GM12891 (cell line): ENCODE measurements at regions not wholly inside any gene's neighbourhood (a gene's known extent, or its start where the extent isn't known, plus 50 kb on each side); places are given as distances from the start of the nearest gene placed in this dataset.
"Not testable (repeated sequence)": the region's sequence is repeated elsewhere in the genome, so short reads cannot be mapped to it uniquely, and the experiment has no call there.

Source experiments
- DNase-seq: peaks from one replicate; pipeline ENCODE4 v3.0.0; 2011; ENCODE audit warnings: low spot score; ENCODE audit not compliant: insufficient read length
- FAIRE-seq: peaks from 2 replicates; lab custom pipeline; 2011; peaks lifted over from hg19 to GRCh38; lab: Jason Lieb, UNC
- PAX5 ChIP-seq: IDR thresholded peaks from 2 replicates; pipeline ENCODE4 v1.6.1; 2011; ENCODE audit warnings: low read length, moderate library complexity, mild to moderate bottlenecking; ENCODE audit not compliant: insufficient read depth, severe bottlenecking
- POLR2A ChIP-seq: IDR thresholded peaks from 2 replicates; pipeline ENCODE4 v1.6.1; 2011; ENCODE audit warnings: low read depth, low read length, control low read depth
- POLR2AphosphoS5 ChIP-seq: IDR thresholded peaks from 2 replicates; pipeline ENCODE4 v1.6.1; 2011; ENCODE audit warnings: low read depth, low read length, control low read depth
- POU2F2 ChIP-seq: IDR thresholded peaks from 2 replicates; pipeline ENCODE4 v1.6.1; 2011; ENCODE audit warnings: low read depth, mild to moderate bottlenecking, control low read depth, low read length, moderate library complexity
- SPI1 ChIP-seq: IDR thresholded peaks from 2 replicates; pipeline ENCODE4 v1.6.1; 2011; ENCODE audit warnings: low read depth, low read length, control low read depth
- TAF1 ChIP-seq: IDR thresholded peaks from 2 replicates; pipeline ENCODE4 v1.6.1; 2011; ENCODE audit warnings: low read depth, low read length, control low read depth

DNA sequence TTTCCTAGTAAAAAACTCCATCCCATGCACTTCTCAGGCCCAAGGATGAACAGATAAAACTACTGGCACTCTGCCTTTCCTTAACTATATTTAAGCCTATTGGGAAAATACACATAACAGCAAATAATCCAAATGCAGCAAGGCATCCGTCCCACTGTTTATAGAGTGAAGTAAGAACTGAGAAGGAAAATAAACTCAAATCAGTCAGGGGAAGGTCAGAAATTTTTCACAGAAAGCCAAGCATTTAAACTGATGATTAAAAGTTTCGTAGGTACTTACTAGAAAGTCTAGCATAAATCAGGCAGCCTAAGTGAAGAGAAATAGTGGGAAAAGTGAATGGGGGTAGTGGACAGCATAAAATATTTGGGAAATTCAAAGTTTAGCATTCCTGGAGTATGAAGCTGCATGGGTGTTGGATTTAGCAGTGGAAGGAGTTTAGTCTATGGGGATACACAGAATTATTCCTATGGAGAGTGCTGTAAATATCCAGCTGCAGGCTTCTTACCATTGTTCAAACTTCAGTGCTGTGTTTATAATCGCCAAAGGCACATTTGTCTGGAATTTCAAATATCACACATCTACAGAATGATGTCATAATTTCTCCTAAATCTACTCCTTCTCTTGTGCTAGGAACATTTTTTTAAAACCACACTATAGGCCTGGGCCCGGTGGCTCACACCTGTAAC is 1131.0 kb upstream of the GOT2 start:
- no peak for FAIRE-seq
- no peak for DNase-seq
- TF ChIP-seq SPI1, result no peak
- no peak for TF ChIP-seq PAX5
- no peak for TF ChIP-seq POU2F2
- TF ChIP-seq TAF1, result no peak
- TF ChIP-seq POLR2AphosphoS5, result no peak

DNA sequence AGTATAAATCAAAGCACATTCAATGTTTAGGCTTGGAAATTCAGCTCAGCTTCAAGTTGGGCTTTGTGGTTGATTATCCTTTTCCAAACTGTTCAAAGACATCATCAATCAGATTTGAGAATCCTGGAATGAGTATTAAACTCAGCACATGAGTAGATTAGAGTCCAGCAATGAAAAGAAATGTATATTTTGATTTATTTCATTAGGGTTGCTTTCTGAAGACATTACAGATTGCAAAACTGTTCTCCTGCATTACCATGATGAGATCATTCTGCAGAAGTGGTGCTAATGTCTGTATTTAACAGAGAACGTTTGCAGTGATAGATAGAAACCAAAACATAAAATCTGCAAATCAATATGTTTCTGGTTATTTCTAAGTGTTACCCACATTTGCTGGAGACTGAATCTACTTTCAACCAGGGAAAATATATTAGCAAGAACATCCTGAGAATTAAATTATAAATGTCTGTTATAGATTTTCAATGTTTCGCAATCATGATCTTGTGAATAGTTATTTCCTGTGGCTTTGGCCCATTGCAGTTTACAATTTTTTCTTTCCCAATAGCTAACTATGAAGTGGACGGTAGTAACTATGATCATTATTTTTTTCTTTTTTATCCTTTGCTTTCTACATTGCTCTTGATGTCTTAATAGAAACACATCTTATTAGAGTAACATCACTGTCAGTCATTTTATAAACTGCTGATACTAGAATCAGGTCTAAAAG is 1125.7 kb upstream of the GOT2 start:
- DNase-seq (no peak), FAIRE-seq (no peak)
- no peak for TF ChIP-seq POLR2A
- no peak for TF ChIP-seq SPI1
- no peak for TF ChIP-seq TAF1
- TF ChIP-seq POLR2AphosphoS5, result no peak
- TF ChIP-seq PAX5, result no peak
- TF ChIP-seq POU2F2, result no peak

DNA sequence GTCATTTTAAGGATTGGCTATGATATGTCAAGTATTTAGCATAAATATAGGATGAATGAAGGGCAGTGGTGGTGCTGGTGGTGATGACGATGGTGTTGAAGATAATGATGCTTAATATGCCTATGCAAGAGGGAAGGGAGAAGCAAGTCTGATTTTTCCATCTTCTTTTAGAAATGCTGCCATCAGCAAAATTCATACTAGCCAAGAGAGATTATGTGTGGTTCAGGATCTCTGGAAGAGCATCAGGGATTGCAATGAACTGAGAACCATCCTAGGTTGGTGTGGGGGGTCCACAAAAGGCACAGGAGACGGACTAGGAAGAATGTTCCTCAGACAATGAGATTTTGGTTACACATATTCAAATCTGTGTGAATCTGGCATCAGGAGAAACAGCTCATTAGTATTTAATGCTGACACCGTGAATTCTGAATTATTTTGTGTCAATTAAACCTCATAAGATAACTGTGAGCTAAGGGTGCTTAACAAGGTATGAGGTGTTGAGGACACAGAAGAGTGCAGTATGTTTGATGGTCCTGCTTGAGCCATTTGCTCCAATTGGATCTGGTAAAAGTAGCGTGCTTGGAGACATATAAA is 1120.8 kb upstream of the GOT2 start:
- no peak for DNase-seq
- TF ChIP-seq POLR2A, result no peak
- TF ChIP-seq TAF1, result no peak
- TF ChIP-seq SPI1, result no peak
- no peak for TF ChIP-seq POLR2AphosphoS5
- no peak for TF ChIP-seq PAX5
- no peak for TF ChIP-seq POU2F2
- no peak for FAIRE-seq

DNA sequence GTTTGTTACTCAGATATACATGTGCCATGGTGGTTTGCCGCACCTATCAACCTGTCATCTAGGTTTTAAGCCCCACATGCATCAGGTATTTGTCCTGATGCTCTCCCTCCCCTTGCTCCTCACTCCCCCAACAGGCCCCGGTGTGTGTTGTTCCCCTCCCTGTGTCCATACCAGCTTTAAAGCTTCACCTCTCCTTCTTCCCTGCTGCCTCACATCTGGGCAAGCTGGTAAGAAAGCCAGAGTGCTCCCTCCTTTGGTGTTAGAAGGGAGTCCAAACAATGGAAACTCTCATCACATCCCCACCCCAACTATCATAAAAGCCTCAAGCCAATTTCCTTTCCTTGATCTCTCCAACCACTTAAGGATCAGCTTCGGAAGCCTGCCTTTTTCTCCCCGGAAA is 1115.6 kb upstream of the GOT2 start:
- no peak for TF ChIP-seq PAX5
- TF ChIP-seq POLR2AphosphoS5, result no peak
- no peak for TF ChIP-seq SPI1
- TF ChIP-seq TAF1, result no peak
- no peak for TF ChIP-seq POLR2A
- no peak for TF ChIP-seq POU2F2
- no peak for FAIRE-seq
- no peak for DNase-seq

DNA sequence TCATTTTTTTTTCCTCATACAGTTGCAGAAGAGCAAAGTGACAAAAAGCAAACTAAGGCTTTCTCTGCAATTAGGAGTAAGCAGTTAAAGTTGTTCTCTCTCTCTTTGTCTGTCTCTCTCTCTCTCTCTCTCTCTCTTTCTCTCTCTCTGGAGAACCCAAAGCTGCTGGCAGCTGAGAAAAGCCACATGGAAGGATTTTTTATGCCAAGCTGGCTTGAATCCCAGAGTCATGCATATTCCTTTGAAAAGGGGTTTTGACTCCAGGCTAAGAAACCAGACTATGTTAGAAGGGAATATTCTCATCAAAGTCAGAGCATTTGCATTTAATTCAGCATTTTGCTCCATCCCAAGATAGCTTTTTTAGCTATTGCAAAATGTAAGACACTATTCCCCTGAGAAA is 1114.2 kb upstream of the GOT2 start:
- DNase-seq (no peak), FAIRE-seq (no peak)
- TF ChIP-seq TAF1 (no peak), POU2F2 (no peak)

DNA sequence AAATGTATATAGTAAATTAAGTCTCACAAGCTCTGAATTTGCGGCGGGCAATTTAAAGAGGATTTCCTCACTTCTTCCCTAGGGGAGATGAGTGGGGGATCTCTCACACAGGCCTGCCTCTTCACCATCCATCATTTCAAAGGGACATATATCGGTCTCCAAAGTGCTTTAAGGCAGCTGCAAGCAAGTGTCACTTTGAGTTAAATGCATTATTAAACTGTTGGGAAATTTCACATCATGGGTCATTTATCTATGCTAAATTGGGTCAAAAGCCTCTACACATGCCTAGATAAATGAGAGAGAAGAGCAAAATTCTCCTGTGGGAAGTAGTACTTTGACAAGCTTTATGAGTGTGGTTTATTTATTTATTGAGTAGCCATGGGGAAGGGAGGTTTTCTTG is 1106.1 kb upstream of the GOT2 start:
- no peak for TF ChIP-seq POU2F2
- TF ChIP-seq POLR2A, result no peak
- TF ChIP-seq POLR2AphosphoS5, result no peak
- no peak for TF ChIP-seq SPI1
- TF ChIP-seq TAF1, result no peak
- TF ChIP-seq PAX5, result no peak
- no peak for DNase-seq
- no peak for FAIRE-seq

GRCh38 chr16:59826767-59827166 is 1092.7 kb upstream of the GOT2 start:
- TF ChIP-seq POU2F2 (no peak), PAX5 (no peak), POLR2AphosphoS5 (no peak), TAF1 (no peak)
- no peak for DNase-seq
- no peak for FAIRE-seq

DNA sequence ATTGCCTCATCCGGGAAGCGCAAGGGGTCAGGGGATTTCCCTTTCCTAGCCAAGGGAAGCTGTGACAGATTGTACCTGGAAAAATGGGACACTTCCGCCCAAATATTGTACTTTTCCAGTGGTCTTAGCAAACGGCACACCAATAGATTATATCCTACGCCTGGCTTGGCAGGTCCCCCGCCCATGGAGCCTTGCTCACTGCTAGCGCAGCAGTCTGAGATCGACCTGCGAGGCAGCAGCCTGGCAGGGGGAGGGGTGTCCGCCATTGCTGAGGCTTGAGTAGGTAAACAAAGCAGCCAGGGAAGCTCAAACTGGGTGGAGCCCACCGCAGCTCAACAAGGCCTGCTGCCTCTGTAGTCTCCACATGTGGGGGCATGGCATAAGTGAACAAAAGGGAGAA is 1075.4 kb upstream of the GOT2 start:
- not testable (repeated sequence) for DNase-seq, FAIRE-seq

DNA sequence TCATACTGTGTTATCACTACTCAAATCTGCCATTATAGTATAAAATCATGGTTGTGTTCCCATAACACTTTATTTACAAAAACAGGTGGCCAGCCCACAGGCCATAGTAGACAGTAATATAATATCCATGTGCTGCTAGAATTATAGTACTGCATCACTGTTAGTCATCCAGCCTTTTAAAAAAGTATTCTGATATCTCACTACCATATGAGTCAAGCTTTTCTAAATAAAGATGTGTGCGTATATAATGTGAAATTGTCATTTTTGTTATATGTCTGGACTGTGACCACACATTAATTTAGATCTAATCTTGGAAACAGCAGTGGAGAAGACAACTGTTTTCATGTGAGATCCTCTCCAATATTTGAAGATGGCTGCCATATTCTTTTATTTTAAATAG is 1049.1 kb upstream of the GOT2 start:
- TF ChIP-seq POLR2A, result no peak
- no peak for TF ChIP-seq POU2F2
- no peak for TF ChIP-seq PAX5
- TF ChIP-seq TAF1, result no peak
- no peak for TF ChIP-seq SPI1
- no peak for TF ChIP-seq POLR2AphosphoS5
- DNase-seq (no peak), FAIRE-seq (no peak)

DNA sequence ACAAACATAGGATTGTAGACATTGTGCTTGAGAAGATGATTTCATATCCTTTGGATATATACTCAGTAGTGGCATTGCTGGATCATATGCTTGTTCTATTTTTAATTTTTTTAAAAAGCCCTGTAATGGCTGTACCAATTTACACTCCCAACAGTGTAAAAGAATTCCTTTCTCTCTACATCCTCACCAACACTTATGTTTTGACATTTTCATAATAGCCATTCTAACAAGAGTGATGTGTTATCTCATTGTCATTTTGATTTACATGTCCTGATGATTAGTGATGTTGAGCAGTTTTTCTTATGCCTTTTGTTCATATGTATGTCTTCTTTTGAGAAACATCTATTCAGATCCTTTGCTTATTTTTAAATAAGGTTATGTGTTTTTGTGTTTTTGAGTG is 1039.2 kb upstream of the GOT2 start:
- FAIRE-seq, result no peak
- DNase-seq, result no peak
- TF ChIP-seq SPI1, result no peak
- TF ChIP-seq PAX5, result no peak
- no peak for TF ChIP-seq POU2F2
